Right ventricle myocardium inferior (tissue), 1 donor: ENCODE measurements at regions not wholly inside any gene's neighbourhood (a gene's known extent, or its start where the extent isn't known, plus 50 kb on each side); places are given as distances from the start of the nearest gene placed in this dataset.

Experiments
- ATAC-seq: fragments of 200-7000 bp; cut with Tn5 transposase; one replicate; pipeline ENCODE4 v1.9.1; 2020; ENCODE audit warnings: mild to moderate bottlenecking, moderate library complexity
- DNase-seq: peaks from one replicate; pipeline ENCODE4 v3.0.0; 2021; ENCODE audit errors: missing footprints
- intact Hi-C: fragments of 100-400 bp; cut with DNase I; formaldehyde crosslinking; loops from one replicate; pipeline ENCODE4 v1.11.0; 2022
- donor health status: DM: no; HTN: yes; CAD: no; lungs with severe emphysema.

DNA sequence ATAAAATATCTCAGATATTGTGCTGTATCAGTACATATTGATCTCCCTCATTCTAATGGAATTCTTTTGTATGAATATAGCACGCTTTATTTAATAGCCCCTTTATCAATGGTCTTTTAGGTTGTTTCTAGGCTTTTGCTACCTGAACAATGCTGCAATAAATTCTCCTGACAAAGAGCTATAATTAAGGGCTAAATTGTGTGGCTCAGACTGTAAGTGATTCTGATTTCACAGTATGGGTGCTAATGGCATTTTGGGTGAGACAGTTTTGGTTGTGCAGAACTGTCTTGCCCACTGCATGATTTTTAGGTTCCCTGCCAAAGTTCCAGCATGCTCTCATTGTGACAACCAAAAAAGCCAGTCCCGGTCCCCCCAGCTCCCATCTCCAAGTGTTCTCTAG, 363.2 kb downstream of the REEP3 start:
- ATAC-seq, result no peak
- intact Hi-C loops, result no loop called here

DNA sequence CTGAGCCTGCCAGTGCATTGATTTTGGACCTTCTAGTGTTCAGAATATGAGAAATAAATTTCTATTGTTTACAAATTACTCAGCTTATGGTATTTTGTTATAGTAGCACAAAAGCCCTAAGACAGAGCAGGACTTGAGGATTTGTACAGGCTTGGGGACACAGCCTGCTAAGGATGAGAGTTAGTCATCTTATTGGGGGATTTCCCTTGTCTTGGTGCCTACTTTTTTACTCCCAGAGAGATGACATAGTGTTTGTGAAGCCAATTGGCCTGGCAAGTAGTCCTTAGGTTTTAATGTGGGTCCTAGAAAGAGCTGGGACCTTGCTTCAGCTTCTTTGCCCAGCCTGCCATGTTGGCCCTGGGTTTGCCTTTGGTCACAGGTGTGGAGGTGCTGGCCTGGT, 364.0 kb downstream of the REEP3 start:
- no peak for DNase-seq
- intact Hi-C loops, result no loop called here
- ATAC-seq, result no peak

More for the DNA sequence above, 363.2 kb downstream of the REEP3 start:
- DNase-seq, result no peak

- DNase-seq, result no peak
- intact Hi-C loops, result no loop called here
- ATAC-seq, result no peak
Measured at GRCh38 chr10:63886281-63887022, 365.3 kb downstream of the REEP3 start.

- no peak for ATAC-seq
- intact Hi-C loops, result no loop called here
- DNase-seq, result no peak
Measured at GRCh38 chr10:63887023-63887589, 365.9 kb downstream of the REEP3 start.

DNA sequence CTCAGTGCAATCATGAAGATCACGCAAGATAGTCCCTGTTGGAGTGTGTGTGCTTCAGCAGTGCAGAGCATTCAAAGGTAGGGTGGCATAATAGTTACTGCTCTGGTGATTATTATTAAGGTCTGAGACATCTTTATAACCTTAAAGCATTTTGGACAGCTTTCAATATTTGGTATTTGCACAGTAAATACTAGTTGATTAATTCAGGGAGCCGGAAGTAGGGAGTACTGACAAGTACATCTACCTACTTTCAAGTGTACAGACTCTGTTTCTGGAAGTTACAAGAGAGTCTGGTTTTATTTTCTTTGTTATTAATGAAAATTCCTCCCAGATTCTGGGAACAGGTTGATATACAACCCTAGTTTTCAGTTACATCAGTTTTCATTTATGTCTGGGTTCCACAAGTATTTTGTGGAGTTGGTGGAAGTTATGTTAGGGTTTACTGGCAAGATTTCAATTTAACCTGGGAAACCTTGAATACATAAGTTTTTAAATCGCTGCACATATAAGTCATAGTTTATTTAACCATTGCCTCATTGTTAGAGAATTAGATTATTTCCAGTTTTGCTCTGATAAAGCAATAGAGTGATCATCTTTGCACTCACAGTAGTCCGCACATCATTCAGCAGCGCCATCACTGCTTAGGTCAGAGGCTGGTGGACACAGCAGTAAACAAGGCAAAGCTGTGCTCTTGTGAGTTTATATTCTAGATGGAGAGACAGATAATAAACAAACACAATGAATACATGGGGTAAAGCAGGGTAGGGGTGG, 366.6 kb downstream of the REEP3 start:
- DNase-seq, result no peak
- ATAC-seq, result no peak
- intact Hi-C loops, result no loop called here

- ATAC-seq (no peak), DNase-seq (no peak)
Measured at GRCh38 chr10:63889803-63890202, 368.6 kb downstream of the REEP3 start.

GRCh38 chr10:63896992-63897391, 375.8 kb downstream of the REEP3 start:
- intact Hi-C loops, result no loop called here
- no peak for ATAC-seq
- no peak for DNase-seq

More at GRCh38 chr10:63889803-63890202, 368.6 kb downstream of the REEP3 start:
- intact Hi-C loops, result no loop called here

DNA sequence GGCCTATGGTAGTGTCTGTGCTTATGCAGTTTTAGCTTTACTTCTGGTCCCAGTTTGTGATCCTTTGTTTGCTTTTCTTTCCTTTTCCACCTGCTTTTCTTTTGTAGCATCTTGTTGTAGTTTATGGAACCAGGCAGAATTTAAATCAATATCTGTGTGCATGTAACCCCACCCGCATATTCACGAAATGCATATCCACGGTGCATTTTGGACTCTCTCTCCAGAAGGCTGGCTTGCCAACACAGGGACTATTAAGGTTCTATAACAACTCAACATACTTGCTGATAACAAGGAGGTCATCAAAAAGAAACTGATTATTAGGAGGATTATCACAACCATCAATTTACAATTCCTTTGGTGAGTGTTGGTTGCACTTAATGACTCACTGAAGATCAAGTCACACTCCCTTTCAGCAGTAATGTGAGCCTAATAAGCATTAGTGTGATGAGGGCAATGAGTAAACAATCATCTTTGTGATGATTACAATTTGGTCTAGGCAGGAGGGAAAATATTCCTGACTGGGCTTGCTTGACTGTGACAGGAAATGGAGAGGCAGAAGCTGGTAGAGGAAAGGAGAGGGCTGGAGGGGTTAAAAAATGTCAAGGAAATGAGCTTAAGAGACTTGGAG, 378.6 kb downstream of the REEP3 start:
- intact Hi-C loops, result no loop called here
- DNase-seq (no peak), ATAC-seq (no peak)

GRCh38 chr10:63901228-63901627, 380.0 kb downstream of the REEP3 start:
- no peak for ATAC-seq
- no peak for DNase-seq
- intact Hi-C loops, result no loop called here

DNA sequence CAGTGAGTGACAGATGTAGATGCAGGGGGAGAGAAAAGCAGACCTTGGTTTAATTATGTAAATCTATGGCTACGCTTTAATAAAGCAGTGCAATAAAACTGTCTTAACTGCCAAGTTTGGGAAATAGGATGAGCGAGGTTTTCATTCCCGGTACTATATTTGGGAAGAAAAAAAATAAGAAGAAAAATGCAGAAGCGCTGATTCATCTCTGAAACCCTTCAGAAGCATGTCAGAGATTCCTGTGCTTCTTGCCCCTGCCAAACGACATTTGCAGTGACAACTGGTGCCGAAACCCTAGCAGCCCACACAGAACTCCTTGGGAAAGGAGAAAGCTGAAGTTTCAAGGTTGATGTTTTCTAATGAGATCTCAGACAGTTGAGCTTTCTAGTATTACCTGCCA, 380.7 kb downstream of the REEP3 start:
- intact Hi-C loops, result no loop called here
- ATAC-seq, result no peak
- DNase-seq, result no peak

DNA sequence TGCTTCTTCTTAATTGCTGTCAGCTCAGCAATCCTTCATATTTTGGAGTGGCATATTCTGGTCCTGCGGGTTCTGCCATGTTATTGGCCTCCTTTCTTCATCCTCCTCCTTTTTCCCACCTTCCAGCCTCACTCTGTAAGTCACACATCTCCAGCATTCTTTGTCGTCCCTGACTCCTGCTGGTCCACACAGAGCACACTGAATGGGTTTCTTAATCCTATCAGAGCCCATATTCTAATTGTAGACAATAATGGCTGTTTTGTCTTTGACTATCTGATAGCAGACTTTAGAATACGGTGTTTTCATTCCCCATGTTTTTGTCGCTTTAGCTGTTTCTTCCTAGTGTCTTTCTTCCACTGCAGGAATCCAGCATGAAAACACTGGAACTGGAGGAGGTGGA, 389.6 kb downstream of the REEP3 start:
- intact Hi-C loops, result no loop called here
- no peak for ATAC-seq
- DNase-seq, result no peak

- ATAC-seq, result no peak
- no peak for DNase-seq
- intact Hi-C loops, result no loop called here
Measured at GRCh38 chr10:63915240-63915639, 394.0 kb downstream of the REEP3 start.

DNA sequence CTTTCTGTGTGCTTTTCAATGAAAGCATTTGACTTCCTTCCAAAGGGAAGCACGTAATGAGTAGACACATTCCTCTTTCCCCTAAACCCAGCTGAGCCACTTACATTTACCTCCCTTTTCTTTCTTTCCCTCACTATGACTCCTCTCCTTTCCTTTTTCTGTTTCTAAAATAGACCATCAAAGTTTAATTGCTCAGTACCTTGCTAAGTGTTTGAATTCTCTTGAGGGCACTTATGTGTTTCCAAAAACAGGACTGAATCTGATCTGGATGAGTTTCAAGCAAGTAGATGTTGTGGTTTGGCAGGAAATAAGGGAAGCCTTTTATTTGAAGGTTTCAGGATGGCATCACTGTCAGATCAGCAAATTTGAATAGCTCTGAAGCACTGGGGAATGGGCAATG, 396.2 kb downstream of the REEP3 start:
- intact Hi-C loops, result no loop called here
- ATAC-seq, result no peak
- no peak for DNase-seq

- ATAC-seq (peak; percentile 57), DNase-seq (peak; percentile 49)
- intact Hi-C loops, result no loop called here
Measured at GRCh38 chr10:63919575-63920279, 398.5 kb downstream of the REEP3 start.

DNA sequence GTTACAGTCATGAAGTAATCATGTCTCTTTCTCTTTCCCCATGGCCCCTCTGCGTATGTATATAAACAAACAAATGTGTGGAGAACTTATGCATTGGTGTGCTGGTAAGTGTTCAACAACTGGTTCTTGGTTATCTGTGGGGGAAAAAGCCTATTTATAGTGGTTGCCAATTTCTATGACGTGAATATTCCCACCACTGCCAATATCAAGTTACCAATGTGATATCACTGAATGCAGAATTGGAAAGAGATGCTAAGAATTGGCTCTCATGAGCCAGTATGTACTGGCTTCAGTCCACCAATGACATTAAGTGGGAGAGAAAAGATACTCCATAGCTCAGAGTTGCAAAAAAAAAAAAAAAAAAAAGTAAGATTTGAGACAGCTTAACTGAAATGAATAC, 399.7 kb downstream of the REEP3 start:
- intact Hi-C loops, result no loop called here
- ATAC-seq, result no peak
- no peak for DNase-seq

GRCh38 chr10:63921908-63922467, 400.8 kb downstream of the REEP3 start:
- ATAC-seq, result no peak
- intact Hi-C loops, result no loop called here
- no peak for DNase-seq

GRCh38 chr10:63922468-63923284, 401.5 kb downstream of the REEP3 start:
- DNase-seq (no peak), ATAC-seq (no peak)

More at GRCh38 chr10:63922468-63923284, 401.5 kb downstream of the REEP3 start:
- intact Hi-C loops, result no loop called here
